HG03520 (cell line): ENCODE measurements at regions not wholly inside any gene's neighbourhood (a gene's known extent, or its start where the extent isn't known, plus 50 kb on each side); places are given as distances from the start of the nearest gene placed in this dataset.
"Not testable (repeated sequence)": the region's sequence is repeated elsewhere in the genome, so short reads cannot be mapped to it uniquely, and the experiment has no call there.

ENCODE experiments used
- ATAC-seq: cut with Tn5 transposase; IDR thresholded peaks from one replicate; pipeline ENCODE4 v1.9.1; 2021; ENCODE audit warnings: mild to moderate bottlenecking, moderate library complexity; ENCODE audit not compliant: unreplicated experiment

- no peak for ATAC-seq
Measured at GRCh38 chr3:162684260-162684659, 1187.7 kb downstream of the OTOL1 start.

GRCh38 chr3:162699291-162699690 lies 1202.7 kb downstream of the OTOL1 start:
- ATAC-seq, result no peak

GRCh38 chr3:162701211-162701610 lies 1204.6 kb downstream of the OTOL1 start:
- ATAC-seq, result no peak

GRCh38 chr3:162702768-162703385 lies 1206.3 kb downstream of the OTOL1 start:
- no peak for ATAC-seq

- ATAC-seq, result no peak
Measured at GRCh38 chr3:162704238-162704637, 1207.6 kb downstream of the OTOL1 start.

- no peak for ATAC-seq
Measured at GRCh38 chr3:162704799-162705385, 1208.3 kb downstream of the OTOL1 start.

- not testable (repeated sequence) for ATAC-seq
Measured at GRCh38 chr3:162708394-162708793, 1211.8 kb downstream of the OTOL1 start.

- not testable (repeated sequence) for ATAC-seq
Measured at GRCh38 chr3:162708942-162709706, 1212.5 kb downstream of the OTOL1 start.

GRCh38 chr3:162710332-162711112 lies 1213.9 kb downstream of the OTOL1 start:
- ATAC-seq, result no peak

- not testable (repeated sequence) for ATAC-seq
Measured at GRCh38 chr3:162717074-162717473, 1220.5 kb downstream of the OTOL1 start.

- no peak for ATAC-seq
Measured at GRCh38 chr3:162718697-162719096, 1222.1 kb downstream of the OTOL1 start.

- no peak for ATAC-seq
Measured at GRCh38 chr3:162719684-162720341, 1223.2 kb downstream of the OTOL1 start.

- no peak for ATAC-seq
Measured at GRCh38 chr3:162721736-162722135, 1225.1 kb downstream of the OTOL1 start.

GRCh38 chr3:162722337-162722736 lies 1225.7 kb downstream of the OTOL1 start:
- ATAC-seq, result no peak

- not testable (repeated sequence) for ATAC-seq
Measured at GRCh38 chr3:162722796-162723195, 1226.2 kb downstream of the OTOL1 start.

GRCh38 chr3:162729686-162730085 lies 1233.1 kb downstream of the OTOL1 start:
- no peak for ATAC-seq

GRCh38 chr3:162731961-162732360 lies 1235.4 kb downstream of the OTOL1 start:
- ATAC-seq, result not testable (repeated sequence)

GRCh38 chr3:162738784-162739183 lies 1242.2 kb downstream of the OTOL1 start:
- ATAC-seq, result no peak

- ATAC-seq, result no peak
Measured at GRCh38 chr3:162740941-162741596, 1244.5 kb downstream of the OTOL1 start.

- ATAC-seq, result no peak
Measured at GRCh38 chr3:162742159-162742717, 1245.6 kb downstream of the OTOL1 start.
